GM23338 (cell line): ENCODE measurements at regions not wholly inside any gene's neighbourhood (a gene's known extent, or its start where the extent isn't known, plus 50 kb on each side); places are given as distances from the start of the nearest gene placed in this dataset.
"Not testable (repeated sequence)": the region's sequence is repeated elsewhere in the genome, so short reads cannot be mapped to it uniquely, and the experiment has no call there.

Experiments
- CREB1 ChIP-seq: fragments of 250-450 bp; sonication (Bioruptor Pico); IDR thresholded peaks from 2 replicates; pipeline ENCODE4 v1.5.0; 2020; ENCODE audit warnings: low read depth, mild to moderate bottlenecking, moderate library complexity
- CTCF ChIP-seq, 2 experiments: fragments of 200-600 bp in 1 of 2; sonication (generic) in 1 of 2; conservative IDR thresholded peaks; 2 replicates each; pipeline versions ENCODE4 v1.5.1 to v1.6.1; 2016 to 2017; ENCODE audit warnings: antibody characterized with exemption in 2 of 2, low read depth in 2 of 2, mild to moderate bottlenecking in 2 of 2, moderate library complexity in 1 of 2
- POLR2AphosphoS5 ChIP-seq: IDR thresholded peaks from 2 replicates; pipeline ENCODE4 v1.6.1; 2016; ENCODE audit warnings: antibody characterized with exemption, low read depth
- STAT1 ChIP-seq: IDR thresholded peaks from one replicate; pipeline ENCODE4 v1.6.1; 2016; ENCODE audit warnings: antibody characterized with exemption; ENCODE audit not compliant: unreplicated experiment

GRCh38 chr20:56781987-56782560 lies 153.0 kb downstream of the TFAP2C start:
- not testable (repeated sequence) for TF ChIP-seq CTCF (conservative IDR thresholded peaks at IDR 0.05; ENCODE audit: low read depth in 2 of 2); STAT1; POLR2AphosphoS5; CREB1 (CRISPR knock-in tag)
